ENCODE measurements at regions not wholly inside any gene's neighbourhood (a gene's known extent, or its start where the extent isn't known, plus 50 kb on each side); places are given as distances from the start of the nearest gene placed in this dataset.

DNA sequence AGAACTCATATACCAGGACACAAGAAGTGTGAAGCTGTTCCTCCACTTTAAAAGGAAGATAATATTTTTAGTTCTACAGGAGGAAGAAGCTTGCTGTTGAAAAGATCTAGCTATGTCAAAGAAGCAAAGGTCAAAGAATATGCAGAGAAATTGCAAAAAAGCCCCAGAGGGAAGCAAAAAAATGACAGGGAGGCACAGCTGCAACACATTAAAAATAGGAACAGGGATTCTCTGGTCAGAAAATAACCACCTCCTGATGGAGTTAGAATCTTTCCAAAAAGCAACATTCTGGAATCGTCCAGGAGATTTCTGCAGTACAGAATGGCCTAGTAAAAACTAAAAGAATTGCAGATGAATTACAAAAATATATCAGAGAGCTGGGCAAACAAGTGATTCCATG lies 238.9 kb upstream of the PRMT6 start:
- TF ChIP-seq, protein P1, sequence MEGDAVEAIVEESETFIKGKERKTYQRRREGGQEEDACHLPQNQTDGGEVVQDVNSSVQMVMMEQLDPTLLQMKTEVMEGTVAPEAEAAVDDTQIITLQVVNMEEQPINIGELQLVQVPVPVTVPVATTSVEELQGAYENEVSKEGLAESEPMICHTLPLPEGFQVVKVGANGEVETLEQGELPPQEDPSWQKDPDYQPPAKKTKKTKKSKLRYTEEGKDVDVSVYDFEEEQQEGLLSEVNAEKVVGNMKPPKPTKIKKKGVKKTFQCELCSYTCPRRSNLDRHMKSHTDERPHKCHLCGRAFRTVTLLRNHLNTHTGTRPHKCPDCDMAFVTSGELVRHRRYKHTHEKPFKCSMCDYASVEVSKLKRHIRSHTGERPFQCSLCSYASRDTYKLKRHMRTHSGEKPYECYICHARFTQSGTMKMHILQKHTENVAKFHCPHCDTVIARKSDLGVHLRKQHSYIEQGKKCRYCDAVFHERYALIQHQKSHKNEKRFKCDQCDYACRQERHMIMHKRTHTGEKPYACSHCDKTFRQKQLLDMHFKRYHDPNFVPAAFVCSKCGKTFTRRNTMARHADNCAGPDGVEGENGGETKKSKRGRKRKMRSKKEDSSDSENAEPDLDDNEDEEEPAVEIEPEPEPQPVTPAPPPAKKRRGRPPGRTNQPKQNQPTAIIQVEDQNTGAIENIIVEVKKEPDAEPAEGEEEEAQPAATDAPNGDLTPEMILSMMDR (IDR thresholded peaks at IDR 0.05): no peak
- TF ChIP-seq POLR2A (IDR thresholded peaks at IDR 0.05) (no peak), POLR2AphosphoS5 (IDR thresholded peaks at IDR 0.05) (no peak), EP300 (IDR thresholded peaks at IDR 0.05) (no peak)
- no peak overlapping the region for H3K27ac ChIP-seq
- H3K4me3 ChIP-seq: no peak overlapping the region
- H3K27me3 ChIP-seq: no peaks in the 10 kb centered on the region
- H3K4me1 ChIP-seq: no peaks in the 10 kb centered on the region
- ATAC-seq (ENCODE audit: low FRiP score in 2 of 2) (no peak), DNase-seq (no peak)
- WGBS, 2 donors: 32 to 46% methylated on average over 1 of the region's 1 CpG
- no peaks in the 10 kb centered on the region for H3K36me3 ChIP-seq
- H3K9me3 ChIP-seq: no peaks in the 10 kb centered on the region

DNA sequence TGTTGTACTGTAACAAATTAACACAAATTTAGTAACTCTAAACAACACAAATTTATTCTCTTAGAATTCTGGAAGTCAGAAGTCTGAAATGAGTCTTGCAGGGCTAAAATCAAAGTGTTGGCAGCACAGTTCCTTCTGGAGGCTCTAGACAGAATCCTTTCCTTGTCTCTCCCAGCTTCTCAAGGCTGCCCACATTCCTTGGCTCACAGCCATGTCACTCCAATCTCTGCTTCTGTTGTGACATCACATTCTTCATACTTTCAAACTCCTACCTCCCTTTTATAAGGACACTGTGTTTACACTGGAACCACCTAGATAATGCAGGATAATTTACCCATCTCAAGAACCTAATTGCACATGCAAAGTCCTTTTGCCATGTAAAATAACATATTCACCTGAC lies 225.0 kb upstream of the PRMT6 start:
- Histone ChIP-seq H3K4me1 (no peaks in the 10 kb centered on the region), H3K36me3 (no peaks in the 10 kb centered on the region), H3K9me3 (no peaks in the 10 kb centered on the region), H3K27ac (no peak overlapping the region), H3K27me3 (no peaks in the 10 kb centered on the region), H3K4me3 (no peak overlapping the region)
- TF ChIP-seq EP300 (IDR thresholded peaks at IDR 0.05) (no peak), POLR2AphosphoS5 (IDR thresholded peaks at IDR 0.05) (no peak), POLR2A (IDR thresholded peaks at IDR 0.05) (no peak)
- TF ChIP-seq, protein P1 (IDR thresholded peaks at IDR 0.05): no peak
- ATAC-seq (ENCODE audit: low FRiP score in 2 of 2) (no peak), DNase-seq (no peak)

- no peaks in the 10 kb centered on the region for H3K27me3 ChIP-seq
- no peak for ATAC-seq (ENCODE audit: low FRiP score in 2 of 2)
- H3K4me1 ChIP-seq: no peaks in the 10 kb centered on the region
- WGBS, 2 donors: 45 to 60% methylated on average over 2 of the region's 2 CpGs
- no peak overlapping the region for H3K4me3 ChIP-seq
- no peak overlapping the region for H3K27ac ChIP-seq
- no peaks in the 10 kb centered on the region for H3K9me3 ChIP-seq
- TF ChIP-seq, protein P1 (IDR thresholded peaks at IDR 0.05): no peak
- TF ChIP-seq POLR2AphosphoS5 (IDR thresholded peaks at IDR 0.05) (no peak), EP300 (IDR thresholded peaks at IDR 0.05) (no peak), POLR2A (IDR thresholded peaks at IDR 0.05) (no peak)
- H3K36me3 ChIP-seq: no peaks in the 10 kb centered on the region
- no peak for DNase-seq
Measured at GRCh38 chr1:106836708-106837107, 219.8 kb upstream of the PRMT6 start.

- DNase-seq: no peak
- 46 to 48% methylated on average over 4 of the region's 4 CpGs for WGBS, 2 donors
- no peak overlapping the region for H3K27ac ChIP-seq
Measured at GRCh38 chr1:106843518-106843917, 213.0 kb upstream of the PRMT6 start.

DNA sequence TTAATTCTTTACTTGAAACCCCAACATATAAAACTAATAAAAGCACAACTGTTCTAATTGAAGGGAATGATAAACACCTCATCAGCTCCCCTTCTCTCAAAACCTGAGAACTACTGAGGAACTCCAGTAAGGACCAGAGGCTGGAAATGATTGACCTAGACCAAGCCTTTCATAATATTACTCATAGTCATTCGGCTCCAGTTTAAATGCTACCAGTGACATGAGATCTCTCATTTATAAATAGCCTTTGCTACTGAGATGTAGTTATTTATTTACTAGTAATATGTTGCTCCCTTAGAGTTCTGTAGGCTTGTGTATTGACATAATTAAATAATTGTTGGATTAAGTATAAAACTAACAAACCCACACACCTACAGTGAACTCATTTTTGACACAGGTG lies 209.8 kb upstream of the PRMT6 start:
- TF ChIP-seq, protein P1 (IDR thresholded peaks at IDR 0.05): no peak
- TF ChIP-seq POLR2AphosphoS5 (IDR thresholded peaks at IDR 0.05) (no peak), EP300 (IDR thresholded peaks at IDR 0.05) (no peak), POLR2A (IDR thresholded peaks at IDR 0.05) (no peak)
- Histone ChIP-seq H3K4me1 (no peaks in the 10 kb centered on the region), H3K4me3 (no peak overlapping the region), H3K27me3 (no peaks in the 10 kb centered on the region), H3K9me3 (no peaks in the 10 kb centered on the region), H3K36me3 (no peaks in the 10 kb centered on the region), H3K27ac (no peak overlapping the region)
- 94% methylated on average over 1 of the region's 1 CpG for WGBS, 2 donors
- ATAC-seq (ENCODE audit: low FRiP score in 2 of 2): no peak
- DNase-seq: no peak

More at GRCh38 chr1:106843518-106843917, 213.0 kb upstream of the PRMT6 start:
- no peaks in the 10 kb centered on the region for H3K36me3 ChIP-seq
- H3K4me1 ChIP-seq: no peaks in the 10 kb centered on the region
- H3K4me3 ChIP-seq: no peak overlapping the region
- TF ChIP-seq POLR2AphosphoS5 (IDR thresholded peaks at IDR 0.05) (no peak), POLR2A (IDR thresholded peaks at IDR 0.05) (no peak), EP300 (IDR thresholded peaks at IDR 0.05) (no peak)
- TF ChIP-seq, protein P1 (IDR thresholded peaks at IDR 0.05): no peak
- H3K27me3 ChIP-seq: no peaks in the 10 kb centered on the region
- ATAC-seq (ENCODE audit: low FRiP score in 2 of 2): no peak
- H3K9me3 ChIP-seq: no peaks in the 10 kb centered on the region
